Right lobe of liver (tissue), 4 donors: ENCODE measurements at regions not wholly inside any gene's neighbourhood (a gene's known extent, or its start where the extent isn't known, plus 50 kb on each side); places are given as distances from the start of the nearest gene placed in this dataset.

Experiments used
- CTCF ChIP-seq, 4 donors: fragments of 200-600 bp in 3 of 4; fragments of 450-650 bp in 1 of 4; IDR thresholded peaks; one replicate each; pipeline versions ENCODE4 v1.5.1 to v1.8.0; 2016 to 2022; ENCODE audit warnings: antibody characterized with exemption in 4 of 4, mild to moderate bottlenecking in 2 of 4
- POLR2A ChIP-seq: fragments of 450-650 bp; IDR thresholded peaks from one replicate; pipeline ENCODE4 v1.6.1; 2017; ENCODE audit warnings: antibody characterized with exemption, mild to moderate bottlenecking
- donor health status: DM: no; HTN: no; CAD: no.
- donor health status: DM: no; HTN: no; CAD: no.
- donor health status: DM: no; HTN: yes; CAD: no.

- TF ChIP-seq POLR2A = no peak
- TF ChIP-seq CTCF (IDR thresholded peaks at IDR 0.05) = no peak
These were observed 612.3 kb upstream of the ZNF337 start for GRCh38 chr20:26308961-26309360.
